Activated CD8-positive, alpha-beta memory T cell treated with anti-CD3 and anti-CD28 coated beads for 36 hours (primary cell): ENCODE measurements at regions not wholly inside any gene's neighbourhood (a gene's known extent, or its start where the extent isn't known, plus 50 kb on each side); places are given as distances from the start of the nearest gene placed in this dataset.
"Not testable (repeated sequence)": the region's sequence is repeated elsewhere in the genome, so short reads cannot be mapped to it uniquely, and the experiment has no call there.

Experiments used
- CTCF ChIA-PET: fragments of 350-600 bp; sonication (Branson Sonifier 250); formaldehyde crosslinking; loops from one replicate; lab custom pipeline; 2021; ENCODE audit warnings: antibody characterized with exemption; lab: Charles Lee
- POLR2A ChIA-PET: fragments of 350-600 bp; sonication (Branson Sonifier 250); formaldehyde crosslinking; loops from one replicate; lab custom pipeline; 2021; ENCODE audit warnings: antibody characterized with exemption; lab: Charles Lee

GRCh38 chr10:83448013-83448412 lies 691.3 kb upstream of the GHITM start:
- CTCF ChIA-PET: no interaction called here
- POLR2A ChIA-PET: no interaction called here

GRCh38 chr10:83458611-83459010 lies 680.7 kb upstream of the GHITM start:
- ChIA-PET CTCF (no interaction called here), POLR2A (no interaction called here)

GRCh38 chr10:83459124-83459523 lies 680.2 kb upstream of the GHITM start:
- CTCF ChIA-PET: no interaction called here
- POLR2A ChIA-PET: no interaction called here

GRCh38 chr10:83469728-83470331 lies 669.5 kb upstream of the GHITM start:
- CTCF ChIA-PET: no interaction called here
- POLR2A ChIA-PET: no interaction called here

- CTCF ChIA-PET: no interaction called here
- POLR2A ChIA-PET: no interaction called here
Measured at GRCh38 chr10:83476211-83476610, 663.1 kb upstream of the GHITM start.

- CTCF ChIA-PET: no interaction called here
- POLR2A ChIA-PET: no interaction called here
Measured at GRCh38 chr10:83489161-83489560, 650.1 kb upstream of the GHITM start.

- POLR2A ChIA-PET: no interaction called here
- CTCF ChIA-PET: no interaction called here
Measured at GRCh38 chr10:83492004-83492403, 647.3 kb upstream of the GHITM start.

GRCh38 chr10:83512681-83513080 lies 626.6 kb upstream of the GHITM start:
- ChIA-PET POLR2A (no interaction called here), CTCF (no interaction called here)

- CTCF ChIA-PET: no interaction called here
- POLR2A ChIA-PET: no interaction called here
Measured at GRCh38 chr10:83515001-83515400, 624.3 kb upstream of the GHITM start.

GRCh38 chr10:83516788-83517187 lies 622.5 kb upstream of the GHITM start:
- ChIA-PET CTCF (no interaction called here), POLR2A (no interaction called here)

- ChIA-PET CTCF (no interaction called here), POLR2A (no interaction called here)
Measured at GRCh38 chr10:83517456-83517855, 621.9 kb upstream of the GHITM start.

- CTCF ChIA-PET: no interaction called here
Measured at GRCh38 chr10:83518779-83519178, 620.5 kb upstream of the GHITM start.

GRCh38 chr10:83520386-83520785 lies 618.9 kb upstream of the GHITM start:
- POLR2A ChIA-PET, CTCF ChIA-PET: not testable (repeated sequence)

More at GRCh38 chr10:83518779-83519178, 620.5 kb upstream of the GHITM start:
- POLR2A ChIA-PET: no interaction called here

- ChIA-PET CTCF (no interaction called here), POLR2A (no interaction called here)
Measured at GRCh38 chr10:83522456-83522855, 616.9 kb upstream of the GHITM start.

- ChIA-PET POLR2A (no interaction called here), CTCF (no interaction called here)
Measured at GRCh38 chr10:83522881-83523386, 616.4 kb upstream of the GHITM start.

- ChIA-PET POLR2A (no interaction called here), CTCF (no interaction called here)
Measured at GRCh38 chr10:83527934-83528333, 611.4 kb upstream of the GHITM start.

GRCh38 chr10:83533290-83533689 lies 606.0 kb upstream of the GHITM start:
- ChIA-PET CTCF (no interaction called here), POLR2A (no interaction called here)

GRCh38 chr10:83536426-83536825 lies 602.9 kb upstream of the GHITM start:
- ChIA-PET CTCF (no interaction called here), POLR2A (no interaction called here)

GRCh38 chr10:83538047-83538446 lies 601.3 kb upstream of the GHITM start:
- CTCF ChIA-PET: no interaction called here
- POLR2A ChIA-PET: no interaction called here

GRCh38 chr10:83539528-83540308 lies 599.6 kb upstream of the GHITM start:
- ChIA-PET CTCF (no interaction called here), POLR2A (no interaction called here)

- POLR2A ChIA-PET: no interaction called here
- CTCF ChIA-PET: no interaction called here
Measured at GRCh38 chr10:83541046-83541445, 598.3 kb upstream of the GHITM start.
